Activated T-helper 17 cell treated with anti-CD3 and anti-CD28 coated beads, Interleukin-2, amount 50 U/mL, for 72 hours (primary cell): ENCODE measurements at regions not wholly inside any gene's neighbourhood (a gene's known extent, or its start where the extent isn't known, plus 50 kb on each side); places are given as distances from the start of the nearest gene placed in this dataset.

ENCODE experiments used
- ATAC-seq: fragments of 150-1000 bp; cut with Tn5 transposase; replicated peaks from 2 replicates; pipeline ENCODE4 v1.10.0; 2021; ENCODE audit warnings: mild to moderate bottlenecking, moderate library complexity
- H3K27ac Mint-ChIP-seq: one replicate; pipeline ENCODE4 v1.8.0; 2022; ENCODE audit warnings: mixed read lengths
- H3K27me3 Mint-ChIP-seq: one replicate; pipeline ENCODE4 v1.8.0; 2022; ENCODE audit warnings: mixed read lengths
- H3K36me3 Mint-ChIP-seq: one replicate; pipeline ENCODE4 v1.8.0; 2022; ENCODE audit warnings: low read depth, mild to moderate bottlenecking, mixed read lengths
- H3K4me1 Mint-ChIP-seq: one replicate; pipeline ENCODE4 v1.8.0; 2022; ENCODE audit warnings: mixed read lengths
- H3K4me3 Mint-ChIP-seq: one replicate; pipeline ENCODE4 v1.8.0; 2022; ENCODE audit warnings: mild to moderate bottlenecking, mixed read lengths
- H3K9me3 Mint-ChIP-seq: one replicate; pipeline ENCODE4 v1.8.0; 2022; ENCODE audit warnings: mixed read lengths

- H3K27me3 Mint-ChIP-seq: no peaks in the 10 kb centered on the region
- H3K27ac Mint-ChIP-seq: no peak overlapping the region
- no peak overlapping the region for H3K4me3 Mint-ChIP-seq
- H3K4me1 Mint-ChIP-seq: no peaks in the 10 kb centered on the region
- ATAC-seq: no peak
- no peaks in the 10 kb centered on the region for H3K9me3 Mint-ChIP-seq
- no peaks in the 10 kb centered on the region for H3K36me3 Mint-ChIP-seq
Measured at GRCh38 chr2:203645831-203646230, 60.6 kb upstream of the CD28 start.

- Mint-ChIP-seq H3K9me3 (no peaks in the 10 kb centered on the region), H3K4me1 (no peaks in the 10 kb centered on the region), H3K27me3 (no peaks in the 10 kb centered on the region), H3K36me3 (no peaks in the 10 kb centered on the region), H3K4me3 (no peak overlapping the region), H3K27ac (no peak overlapping the region)
- no peak for ATAC-seq
Measured at GRCh38 chr2:203646266-203646864, 60.1 kb upstream of the CD28 start.

GRCh38 chr2:203646961-203647360 is 59.5 kb upstream of the CD28 start:
- no peaks in the 10 kb centered on the region for H3K4me1 Mint-ChIP-seq
- no peak for ATAC-seq
- no peaks in the 10 kb centered on the region for H3K27me3 Mint-ChIP-seq
- no peaks in the 10 kb centered on the region for H3K36me3 Mint-ChIP-seq
- no peak overlapping the region for H3K4me3 Mint-ChIP-seq
- H3K27ac Mint-ChIP-seq: no peak overlapping the region
- H3K9me3 Mint-ChIP-seq: no peaks in the 10 kb centered on the region

- H3K27me3 Mint-ChIP-seq: no peaks in the 10 kb centered on the region
Measured at GRCh38 chr2:203647579-203647978, 58.9 kb upstream of the CD28 start.

GRCh38 chr2:203648273-203648672 is 58.2 kb upstream of the CD28 start:
- no peaks in the 10 kb centered on the region for H3K36me3 Mint-ChIP-seq
- H3K9me3 Mint-ChIP-seq: no peaks in the 10 kb centered on the region
- H3K4me1 Mint-ChIP-seq: no peaks in the 10 kb centered on the region
- no peak for ATAC-seq
- no peak overlapping the region for H3K4me3 Mint-ChIP-seq
- H3K27ac Mint-ChIP-seq: no peak overlapping the region
- no peaks in the 10 kb centered on the region for H3K27me3 Mint-ChIP-seq

More at GRCh38 chr2:203647579-203647978, 58.9 kb upstream of the CD28 start:
- H3K36me3 Mint-ChIP-seq: no peaks in the 10 kb centered on the region
- no peak for ATAC-seq
- no peaks in the 10 kb centered on the region for H3K9me3 Mint-ChIP-seq
- no peak overlapping the region for H3K27ac Mint-ChIP-seq
- H3K4me1 Mint-ChIP-seq: no peaks in the 10 kb centered on the region
- no peak overlapping the region for H3K4me3 Mint-ChIP-seq

- no peaks in the 10 kb centered on the region for H3K9me3 Mint-ChIP-seq
- no peak for ATAC-seq
- H3K4me1 Mint-ChIP-seq: no peaks in the 10 kb centered on the region
- no peak overlapping the region for H3K27ac Mint-ChIP-seq
- no peaks in the 10 kb centered on the region for H3K36me3 Mint-ChIP-seq
- no peaks in the 10 kb centered on the region for H3K27me3 Mint-ChIP-seq
- H3K4me3 Mint-ChIP-seq: no peak overlapping the region
Measured at GRCh38 chr2:203649176-203649814, 57.1 kb upstream of the CD28 start.

GRCh38 chr2:203650860-203651613 is 55.4 kb upstream of the CD28 start:
- H3K27ac Mint-ChIP-seq: peak overlapping the region; percentile 51
- peak; percentile 92 for ATAC-seq
- no peak overlapping the region for H3K4me3 Mint-ChIP-seq
- no peaks in the 10 kb centered on the region for H3K9me3 Mint-ChIP-seq
- H3K27me3 Mint-ChIP-seq: no peaks in the 10 kb centered on the region
- no peaks in the 10 kb centered on the region for H3K36me3 Mint-ChIP-seq
- H3K4me1 Mint-ChIP-seq: peaks cover 6% of the 10 kb centered on the region

- Mint-ChIP-seq H3K4me3 (no peak overlapping the region), H3K27me3 (no peaks in the 10 kb centered on the region), H3K36me3 (no peaks in the 10 kb centered on the region), H3K27ac (peak overlapping the region; percentile 51), H3K4me1 (peaks cover 7% of the 10 kb centered on the region), H3K9me3 (no peaks in the 10 kb centered on the region)
- no peak for ATAC-seq
Measured at GRCh38 chr2:203651621-203652020, 54.8 kb upstream of the CD28 start.

- H3K9me3 Mint-ChIP-seq: peaks cover 3% of the 10 kb centered on the region
- no peak for ATAC-seq
- H3K4me3 Mint-ChIP-seq: no peak overlapping the region
- H3K4me1 Mint-ChIP-seq: peaks cover 16% of the 10 kb centered on the region
- H3K27me3 Mint-ChIP-seq: no peaks in the 10 kb centered on the region
- peak overlapping the region; percentile 0 for H3K27ac Mint-ChIP-seq
- H3K36me3 Mint-ChIP-seq: no peaks in the 10 kb centered on the region
Measured at GRCh38 chr2:203654826-203655225, 51.6 kb upstream of the CD28 start.

- Mint-ChIP-seq H3K27ac (no peak overlapping the region), H3K4me3 (no peak overlapping the region), H3K9me3 (peaks cover 3% of the 10 kb centered on the region), H3K27me3 (no peaks in the 10 kb centered on the region), H3K36me3 (no peaks in the 10 kb centered on the region), H3K4me1 (peaks cover 18% of the 10 kb centered on the region)
- ATAC-seq: no peak
Measured at GRCh38 chr2:203656522-203657287, 49.7 kb upstream of the CD28 start.
